ENCODE measurements at regions not wholly inside any gene's neighbourhood (a gene's known extent, or its start where the extent isn't known, plus 50 kb on each side); places are given as distances from the start of the nearest gene placed in this dataset.

DNA sequence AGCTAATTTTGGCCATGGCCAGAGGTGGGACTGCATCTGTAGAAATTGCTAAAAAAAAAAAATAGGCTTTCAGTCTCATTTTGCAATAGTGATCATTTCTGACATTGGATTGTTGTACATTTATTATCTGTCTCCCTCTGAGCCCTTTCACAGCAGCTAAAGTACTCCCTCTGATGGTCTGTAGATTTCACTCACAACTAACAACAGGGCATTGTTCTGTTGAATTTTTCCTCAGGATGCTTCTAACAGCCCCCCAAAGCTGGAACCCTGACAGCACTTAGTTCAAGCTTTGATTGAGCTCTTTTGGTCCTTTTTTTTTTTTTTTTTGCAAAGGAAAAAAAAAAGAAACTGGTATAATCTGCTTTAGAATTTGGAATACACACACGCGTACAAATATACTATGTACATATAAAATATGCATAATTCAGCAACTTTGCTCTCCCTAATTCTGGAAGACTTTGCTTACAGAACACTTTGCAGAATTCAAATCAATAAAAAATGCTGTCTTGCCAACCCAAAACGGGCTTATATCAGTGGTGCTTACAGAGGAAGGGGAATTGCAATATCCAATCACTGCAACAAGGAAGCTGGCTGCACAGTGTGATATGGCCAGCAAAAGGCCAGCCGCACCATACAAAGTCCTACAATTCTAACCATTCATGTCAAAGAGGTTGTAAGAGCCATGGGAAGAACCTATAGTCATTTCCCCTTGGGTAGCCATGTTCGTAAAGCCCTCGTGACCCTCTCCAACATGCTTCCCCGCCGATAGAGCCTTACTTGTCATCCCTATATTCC, 406.4 kb downstream of the SMARCA1 start:
- intact Hi-C loops (cut with micrococcal nuclease): no loop called here
- H3K4me3 ChIP-seq (ENCODE audit: control extremely low read depth in 1 of 5, extremely low read depth in 1 of 5, insufficient read depth in 1 of 5, low read depth in 2 of 5, low read length in 4 of 5): no peak overlapping the region
- no peak overlapping the region for H3K9ac ChIP-seq (ENCODE audit: low read length)
- 64% methylated on average over 2 of the region's 8 CpGs for WGBS (ENCODE audit: insufficient coverage)
- H3K27ac ChIP-seq (ENCODE audit: low read length in 2 of 2): no peak overlapping the region
- H3K9me3 ChIP-seq (ENCODE audit: control extremely low read depth in 1 of 3, control insufficient read depth in 2 of 3, insufficient read depth in 1 of 3, low read length in 2 of 3): no peaks in the 10 kb centered on the region
- no peak overlapping the region for H3K4me2 ChIP-seq (replicated peaks; ENCODE audit: low read depth, low read length, poor library complexity, severe bottlenecking)
- no peaks in the 10 kb centered on the region for H4K20me1 ChIP-seq (ENCODE audit: control insufficient read depth, insufficient read depth, low read length, poor library complexity, severe bottlenecking)
- no peak for TF ChIP-seq EZH2 (IDR thresholded peaks at IDR 0.05; ENCODE audit: borderline replicate concordance, insufficient read depth, low read depth, low read length, poor library complexity, severe bottlenecking)
- TF ChIP-seq, protein P1, sequence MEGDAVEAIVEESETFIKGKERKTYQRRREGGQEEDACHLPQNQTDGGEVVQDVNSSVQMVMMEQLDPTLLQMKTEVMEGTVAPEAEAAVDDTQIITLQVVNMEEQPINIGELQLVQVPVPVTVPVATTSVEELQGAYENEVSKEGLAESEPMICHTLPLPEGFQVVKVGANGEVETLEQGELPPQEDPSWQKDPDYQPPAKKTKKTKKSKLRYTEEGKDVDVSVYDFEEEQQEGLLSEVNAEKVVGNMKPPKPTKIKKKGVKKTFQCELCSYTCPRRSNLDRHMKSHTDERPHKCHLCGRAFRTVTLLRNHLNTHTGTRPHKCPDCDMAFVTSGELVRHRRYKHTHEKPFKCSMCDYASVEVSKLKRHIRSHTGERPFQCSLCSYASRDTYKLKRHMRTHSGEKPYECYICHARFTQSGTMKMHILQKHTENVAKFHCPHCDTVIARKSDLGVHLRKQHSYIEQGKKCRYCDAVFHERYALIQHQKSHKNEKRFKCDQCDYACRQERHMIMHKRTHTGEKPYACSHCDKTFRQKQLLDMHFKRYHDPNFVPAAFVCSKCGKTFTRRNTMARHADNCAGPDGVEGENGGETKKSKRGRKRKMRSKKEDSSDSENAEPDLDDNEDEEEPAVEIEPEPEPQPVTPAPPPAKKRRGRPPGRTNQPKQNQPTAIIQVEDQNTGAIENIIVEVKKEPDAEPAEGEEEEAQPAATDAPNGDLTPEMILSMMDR (IDR thresholded peaks at IDR 0.05): no peak
- no peak overlapping the region for H2AFZ ChIP-seq (ENCODE audit: insufficient read depth, low read depth, low read length, poor library complexity, severe bottlenecking)
- ChIA-PET CTCF (no interaction called here), POLR2A (no interaction called here)
- no peaks in the 10 kb centered on the region for H3K36me3 ChIP-seq (replicated peaks in 1 of 2; ENCODE audit: control extremely low read depth in 1 of 2, control insufficient read depth in 1 of 2, extremely low read depth in 1 of 2, insufficient read depth in 2 of 2, low read length in 1 of 2)
- Mint-ChIP-seq H3K9me3 (ENCODE audit: insufficient read depth) (no peaks in the 10 kb centered on the region), H3K27me3 (no peaks in the 10 kb centered on the region), H3K27ac (no peak overlapping the region), H3K4me3 (no peak overlapping the region), H3K4me1 (no peaks in the 10 kb centered on the region)
- no peak for ATAC-seq (ENCODE audit: low read depth)
- H3K4me1 ChIP-seq (ENCODE audit: control insufficient read depth in 2 of 2, insufficient read depth in 2 of 2, low read length in 2 of 2): no peaks in the 10 kb centered on the region
- no peaks in the 10 kb centered on the region for H3K27me3 ChIP-seq (replicated peaks in 1 of 4; ENCODE audit: control extremely low read depth in 1 of 4, control insufficient read depth in 3 of 4, insufficient read depth in 4 of 4, low read length in 3 of 4)
- DNase-seq: no peak
- H3K79me2 ChIP-seq (ENCODE audit: control insufficient read depth, insufficient read depth, low read length): no peaks in the 10 kb centered on the region

DNA sequence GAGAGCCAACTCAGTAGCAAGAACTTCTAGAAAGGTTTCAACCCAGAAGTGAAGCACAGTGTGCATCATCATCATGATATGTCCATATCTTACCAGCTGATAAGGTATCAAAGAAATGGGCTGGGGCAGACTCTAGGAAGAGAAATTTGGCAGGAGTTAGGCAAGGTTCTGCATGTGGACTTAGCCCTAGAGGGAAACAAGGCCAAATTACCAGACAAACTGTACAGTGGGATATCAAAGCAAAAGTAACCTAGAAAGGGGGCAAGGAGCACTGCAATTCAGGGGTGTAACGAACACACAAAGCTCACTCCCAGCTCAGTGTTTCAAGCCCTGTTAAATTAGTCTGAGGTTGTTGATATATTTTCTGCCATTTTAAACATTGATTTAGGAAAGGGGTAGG, 407.4 kb downstream of the SMARCA1 start:
- no peaks in the 10 kb centered on the region for H3K27me3 Mint-ChIP-seq
- no peaks in the 10 kb centered on the region for H3K9me3 ChIP-seq (ENCODE audit: control extremely low read depth in 1 of 3, control insufficient read depth in 2 of 3, insufficient read depth in 1 of 3, low read length in 2 of 3)
- H3K4me3 Mint-ChIP-seq: no peak overlapping the region
- ChIA-PET CTCF (no interaction called here), POLR2A (no interaction called here)
- no peak overlapping the region for H3K4me2 ChIP-seq (replicated peaks; ENCODE audit: low read depth, low read length, poor library complexity, severe bottlenecking)
- H3K36me3 ChIP-seq (replicated peaks in 1 of 2; ENCODE audit: control extremely low read depth in 1 of 2, control insufficient read depth in 1 of 2, extremely low read depth in 1 of 2, insufficient read depth in 2 of 2, low read length in 1 of 2): no peaks in the 10 kb centered on the region
- no peak overlapping the region for H3K27ac ChIP-seq (ENCODE audit: low read length in 2 of 2)
- H3K4me3 ChIP-seq (ENCODE audit: control extremely low read depth in 1 of 5, extremely low read depth in 1 of 5, insufficient read depth in 1 of 5, low read depth in 2 of 5, low read length in 4 of 5): no peak overlapping the region
- H3K4me1 Mint-ChIP-seq: no peaks in the 10 kb centered on the region
- WGBS (ENCODE audit: insufficient coverage): no CpG with 5 or more reads among the region's 1 CpG
- no peak overlapping the region for H2AFZ ChIP-seq (ENCODE audit: insufficient read depth, low read depth, low read length, poor library complexity, severe bottlenecking)
- no peaks in the 10 kb centered on the region for H4K20me1 ChIP-seq (ENCODE audit: control insufficient read depth, insufficient read depth, low read length, poor library complexity, severe bottlenecking)
- no peaks in the 10 kb centered on the region for H3K9me3 Mint-ChIP-seq (ENCODE audit: insufficient read depth)
- no peaks in the 10 kb centered on the region for H3K79me2 ChIP-seq (ENCODE audit: control insufficient read depth, insufficient read depth, low read length)
- no peak overlapping the region for H3K27ac Mint-ChIP-seq
- H3K4me1 ChIP-seq (ENCODE audit: control insufficient read depth in 2 of 2, insufficient read depth in 2 of 2, low read length in 2 of 2): no peaks in the 10 kb centered on the region
- H3K9ac ChIP-seq (ENCODE audit: low read length): no peak overlapping the region
- no peak for DNase-seq
- intact Hi-C loops (cut with micrococcal nuclease): no loop called here
- H3K27me3 ChIP-seq (replicated peaks in 1 of 4; ENCODE audit: control extremely low read depth in 1 of 4, control insufficient read depth in 3 of 4, insufficient read depth in 4 of 4, low read length in 3 of 4): no peaks in the 10 kb centered on the region
- ATAC-seq (ENCODE audit: low read depth): no peak
- TF ChIP-seq EZH2 (IDR thresholded peaks at IDR 0.05; ENCODE audit: borderline replicate concordance, insufficient read depth, low read depth, low read length, poor library complexity, severe bottlenecking): no peak
- TF ChIP-seq, protein P1 (IDR thresholded peaks at IDR 0.05): no peak
